ENCODE measurements at regions not wholly inside any gene's neighbourhood (a gene's known extent, or its start where the extent isn't known, plus 50 kb on each side); places are given as distances from the start of the nearest gene placed in this dataset.

DNA sequence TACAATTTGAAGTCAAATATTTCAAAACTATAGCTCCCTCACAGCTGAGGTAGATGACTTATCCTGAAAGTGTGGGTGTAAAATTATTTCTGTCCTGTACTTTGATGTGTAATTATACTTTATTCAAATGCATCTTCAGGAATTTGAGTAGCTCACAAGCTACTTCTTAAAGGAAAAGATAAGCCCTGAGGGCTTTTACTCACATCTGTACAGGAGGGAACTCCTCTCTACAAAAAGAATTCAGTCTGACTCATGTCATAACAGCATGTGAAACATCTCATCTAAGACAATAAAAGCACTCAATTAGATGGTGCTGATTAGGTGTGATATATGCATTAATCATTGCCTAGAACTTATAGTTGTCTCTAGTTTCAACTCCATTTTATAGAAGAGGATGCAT lies 452.0 kb downstream of the PRKD1 start:
- no peak for DNase-seq (ENCODE audit: low read depth)
- TF ChIP-seq, protein P1, sequence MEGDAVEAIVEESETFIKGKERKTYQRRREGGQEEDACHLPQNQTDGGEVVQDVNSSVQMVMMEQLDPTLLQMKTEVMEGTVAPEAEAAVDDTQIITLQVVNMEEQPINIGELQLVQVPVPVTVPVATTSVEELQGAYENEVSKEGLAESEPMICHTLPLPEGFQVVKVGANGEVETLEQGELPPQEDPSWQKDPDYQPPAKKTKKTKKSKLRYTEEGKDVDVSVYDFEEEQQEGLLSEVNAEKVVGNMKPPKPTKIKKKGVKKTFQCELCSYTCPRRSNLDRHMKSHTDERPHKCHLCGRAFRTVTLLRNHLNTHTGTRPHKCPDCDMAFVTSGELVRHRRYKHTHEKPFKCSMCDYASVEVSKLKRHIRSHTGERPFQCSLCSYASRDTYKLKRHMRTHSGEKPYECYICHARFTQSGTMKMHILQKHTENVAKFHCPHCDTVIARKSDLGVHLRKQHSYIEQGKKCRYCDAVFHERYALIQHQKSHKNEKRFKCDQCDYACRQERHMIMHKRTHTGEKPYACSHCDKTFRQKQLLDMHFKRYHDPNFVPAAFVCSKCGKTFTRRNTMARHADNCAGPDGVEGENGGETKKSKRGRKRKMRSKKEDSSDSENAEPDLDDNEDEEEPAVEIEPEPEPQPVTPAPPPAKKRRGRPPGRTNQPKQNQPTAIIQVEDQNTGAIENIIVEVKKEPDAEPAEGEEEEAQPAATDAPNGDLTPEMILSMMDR (conservative IDR thresholded peaks at IDR 0.05; ENCODE audit: low read length), result no peak
- H3K4me3 ChIP-seq (ENCODE audit: low read length), result no peak overlapping the region

DNA sequence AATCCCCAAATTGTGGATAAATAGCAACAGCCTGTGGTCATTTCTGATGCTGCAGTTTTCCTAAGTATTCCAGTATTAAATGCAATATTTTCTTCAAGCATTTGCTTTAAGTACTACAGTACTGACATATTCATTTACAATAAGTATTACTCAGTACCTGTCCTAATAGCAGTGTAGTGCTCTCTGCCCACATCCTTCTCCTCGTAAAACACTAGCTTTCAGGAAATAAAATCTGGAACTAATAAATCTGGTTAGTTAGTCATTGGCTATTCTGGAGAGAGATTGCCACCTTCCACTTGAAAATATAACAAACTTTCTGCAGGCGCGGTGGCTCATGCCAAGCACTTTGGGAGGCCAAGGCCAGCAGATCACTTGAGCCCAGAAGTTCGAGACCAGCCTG lies 441.5 kb downstream of the PRKD1 start:
- H3K4me3 ChIP-seq (ENCODE audit: low read length), result no peak overlapping the region
- TF ChIP-seq, protein P1 (conservative IDR thresholded peaks at IDR 0.05; ENCODE audit: low read length), result peak; percentile 26; the same call in 1 of the 2 replicates
- DNase-seq (ENCODE audit: low read depth), result peak; percentile 27

DNA sequence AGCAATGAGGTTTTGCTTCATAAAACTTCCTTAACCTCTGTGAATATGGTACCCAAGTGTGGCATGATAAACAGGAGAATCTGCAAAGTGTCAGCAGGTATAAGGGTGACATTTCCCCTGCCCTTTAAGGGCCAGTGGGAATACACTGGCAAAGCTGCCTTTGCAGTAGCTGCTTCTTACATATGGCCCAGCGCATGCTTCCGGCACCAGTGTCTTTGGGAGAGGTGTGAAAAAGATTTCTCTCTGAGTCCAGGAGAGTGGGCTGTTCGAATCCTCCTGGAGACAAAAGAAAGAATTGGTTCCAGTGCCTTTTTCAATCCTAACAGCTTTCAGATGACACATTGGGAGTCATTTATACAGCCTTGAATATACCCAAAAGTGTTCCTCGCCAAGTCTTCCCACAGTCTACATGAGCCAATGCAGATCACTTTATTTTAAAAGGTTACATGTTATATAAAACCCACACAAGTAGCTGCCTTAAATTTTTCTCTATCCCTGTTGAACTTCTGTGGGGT lies 437.7 kb downstream of the PRKD1 start:
- no peak for DNase-seq (ENCODE audit: low read depth)
- TF ChIP-seq, protein P1 (conservative IDR thresholded peaks at IDR 0.05; ENCODE audit: low read length), result no peak
- no peak overlapping the region for H3K4me3 ChIP-seq (ENCODE audit: low read length)

DNA sequence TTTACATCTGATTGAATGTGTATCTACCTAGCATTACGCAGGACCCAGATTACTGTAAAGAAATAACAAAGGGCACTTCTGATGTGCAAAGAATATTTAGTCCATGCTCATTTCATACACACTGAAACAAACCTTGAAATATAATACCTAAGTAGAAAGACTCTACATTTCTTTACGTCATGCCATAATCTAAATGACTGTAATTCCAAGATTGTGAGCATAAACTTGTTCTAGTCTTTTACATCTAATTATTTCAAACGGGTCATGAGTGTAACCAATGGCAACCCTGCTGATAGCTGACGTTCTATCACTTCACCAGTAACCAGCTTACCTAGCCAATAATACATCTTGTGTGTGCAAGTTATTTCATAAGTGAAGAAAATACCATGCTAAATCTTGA lies 433.8 kb downstream of the PRKD1 start:
- TF ChIP-seq, protein P1 (conservative IDR thresholded peaks at IDR 0.05; ENCODE audit: low read length), result no peak
- H3K4me3 ChIP-seq (ENCODE audit: low read length), result no peak overlapping the region
- DNase-seq (ENCODE audit: low read depth), result no peak

DNA sequence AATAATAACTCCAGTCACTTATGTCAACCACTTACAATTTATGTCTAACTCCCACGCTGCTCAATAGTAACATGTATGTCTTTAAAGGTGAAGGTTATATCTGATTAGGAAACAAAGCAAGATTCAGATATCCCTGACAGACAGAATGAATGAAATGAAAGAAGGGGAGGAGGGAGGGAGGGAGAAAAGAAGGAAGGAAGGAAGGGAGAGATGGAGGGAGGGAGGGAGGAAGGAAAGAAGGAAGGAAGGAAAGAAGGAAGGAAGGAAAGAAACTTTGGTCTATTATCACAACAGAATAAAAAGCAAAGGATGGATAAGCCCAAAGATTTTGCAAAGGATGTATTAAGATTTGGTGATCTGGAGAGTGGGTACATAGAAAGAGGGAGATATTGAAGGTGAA lies 433.3 kb downstream of the PRKD1 start:
- DNase-seq (ENCODE audit: low read depth), result no peak
- TF ChIP-seq, protein P1 (conservative IDR thresholded peaks at IDR 0.05; ENCODE audit: low read length), result no peak
- H3K4me3 ChIP-seq (ENCODE audit: low read length), result no peak overlapping the region

DNA sequence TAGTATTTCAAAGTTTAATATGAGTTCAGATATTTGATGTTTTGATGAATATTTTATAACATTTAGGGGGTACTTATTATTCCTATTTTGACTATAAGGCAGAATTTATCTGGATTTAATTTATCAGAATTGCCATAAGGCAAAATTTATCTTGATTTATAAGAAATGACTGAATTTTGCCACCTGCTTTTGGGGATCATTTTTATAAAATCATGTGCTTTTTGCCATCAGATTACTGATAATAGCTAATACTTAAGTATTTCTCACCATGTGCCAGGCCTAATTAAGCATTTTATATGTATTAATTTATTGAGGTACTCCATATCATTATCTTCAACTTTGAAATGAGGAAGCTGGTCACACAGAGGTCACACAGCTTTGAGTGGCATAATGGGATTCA lies 423.7 kb downstream of the PRKD1 start:
- DNase-seq (ENCODE audit: low read depth), result no peak
- TF ChIP-seq, protein P1 (conservative IDR thresholded peaks at IDR 0.05; ENCODE audit: low read length), result no peak
- H3K4me3 ChIP-seq (ENCODE audit: low read length), result no peak overlapping the region

DNA sequence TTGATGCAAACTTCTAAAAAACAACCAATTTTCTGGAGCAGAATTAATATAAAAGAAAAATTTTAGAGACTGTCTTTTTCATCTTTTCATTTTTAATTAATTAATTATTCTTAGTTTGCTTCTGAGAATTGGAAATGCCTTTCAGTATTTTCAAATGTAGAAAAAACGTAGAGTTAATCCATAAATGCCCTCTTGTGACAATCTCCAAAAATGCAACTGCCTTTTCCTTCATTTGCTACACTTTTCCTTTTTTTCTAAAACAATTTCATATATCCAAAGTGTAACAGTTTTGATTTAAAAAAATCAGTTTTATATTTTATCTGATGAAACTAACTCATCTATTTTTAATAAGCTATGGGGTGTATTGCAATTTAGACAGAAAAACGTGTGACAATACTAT lies 409.3 kb downstream of the PRKD1 start:
- TF ChIP-seq, protein P1 (conservative IDR thresholded peaks at IDR 0.05; ENCODE audit: low read length), result peak; percentile 60
- no peak overlapping the region for H3K4me3 ChIP-seq (ENCODE audit: low read length)
- peak; percentile 21 for DNase-seq (ENCODE audit: low read depth)
